ENCODE measurements at regions not wholly inside any gene's neighbourhood (a gene's known extent, or its start where the extent isn't known, plus 50 kb on each side); places are given as distances from the start of the nearest gene placed in this dataset.
"Not testable (repeated sequence)": the region's sequence is repeated elsewhere in the genome, so short reads cannot be mapped to it uniquely, and the experiment has no call there.

DNA sequence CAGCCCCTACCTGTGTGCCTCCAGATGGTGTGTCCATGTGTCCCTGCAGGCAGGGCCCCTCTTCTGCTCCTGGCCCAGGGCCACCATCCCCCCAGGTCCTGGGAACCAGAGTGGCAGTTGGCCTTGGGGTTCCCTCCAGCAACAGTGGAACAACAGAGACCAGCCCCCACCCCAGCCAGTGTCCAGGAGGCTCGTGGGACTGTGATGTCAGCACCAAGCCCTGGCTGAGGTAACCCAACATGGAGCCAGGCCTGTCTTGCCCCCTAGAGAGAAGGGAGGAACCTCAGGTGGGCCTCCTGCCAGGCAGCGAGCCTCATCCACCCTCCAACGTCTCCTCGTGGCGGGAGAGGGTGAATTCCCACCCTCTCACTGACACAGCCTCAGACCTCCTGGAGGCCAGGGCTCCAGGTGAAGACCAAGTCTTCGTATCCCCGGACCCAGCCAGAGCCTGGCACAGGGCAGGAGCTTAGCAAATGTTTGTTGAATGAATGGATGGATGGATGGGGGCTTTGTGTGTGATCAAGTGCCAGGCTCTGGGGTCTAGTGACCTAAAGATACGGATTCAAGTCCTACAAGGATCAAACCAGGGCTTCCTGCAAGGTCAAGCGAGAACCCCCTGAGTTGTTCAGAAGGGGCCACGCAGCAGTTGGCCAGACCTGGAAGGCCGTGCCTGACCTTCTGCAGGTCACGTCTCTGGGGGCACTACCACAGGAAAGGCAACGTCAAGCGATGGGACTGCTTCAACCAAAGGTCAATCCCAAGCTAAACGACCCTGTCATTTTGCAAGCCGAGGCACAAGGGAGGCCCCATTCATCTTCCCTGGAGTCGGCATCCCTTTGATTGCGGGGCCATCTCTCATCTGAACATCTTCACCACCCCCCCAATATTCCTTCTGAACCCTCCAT is 204.7 kb downstream of the TBC1D2B start:
- H4K5ac ChIP-seq (ENCODE audit: insufficient read length, low read depth, low read length); H3K4me3 ChIP-seq (ENCODE audit: extremely low read depth in 1 of 4, insufficient read depth in 2 of 4, low read depth in 3 of 4, low read length in 4 of 4); H3K9ac ChIP-seq (replicated peaks in 1 of 4; ENCODE audit: extremely low read depth in 1 of 4, low read depth in 3 of 4, low read length in 3 of 4); H3K4me1 ChIP-seq (replicated peaks in 1 of 4; ENCODE audit: control insufficient read depth in 3 of 4, insufficient read depth in 4 of 4, low read length in 3 of 4); H4K91ac ChIP-seq (replicated peaks; ENCODE audit: insufficient read length, low read length); H2BK120ac ChIP-seq (replicated peaks; ENCODE audit: low read depth, low read length); H2BK15ac ChIP-seq (ENCODE audit: low read length); H3K79me2 ChIP-seq (ENCODE audit: control insufficient read depth in 1 of 2, insufficient read depth in 2 of 2, low read length in 2 of 2); H2BK12ac ChIP-seq (ENCODE audit: low read depth, low read length); H3K14ac ChIP-seq (ENCODE audit: insufficient read length); H2BK5ac ChIP-seq (ENCODE audit: low read depth, low read length); H3K79me1 ChIP-seq (ENCODE audit: low read depth, low read length); H4K20me1 ChIP-seq (replicated peaks in 1 of 2; ENCODE audit: control insufficient read depth in 1 of 2, insufficient read depth in 2 of 2, low read length in 2 of 2); H3K36me3 ChIP-seq (ENCODE audit: control insufficient read depth in 2 of 4, insufficient read depth in 4 of 4, low read length in 3 of 4); H3K23ac ChIP-seq (ENCODE audit: insufficient read length); H2BK20ac ChIP-seq (ENCODE audit: low read length); H4K8ac ChIP-seq (ENCODE audit: extremely low read depth, insufficient read depth, low read length); H3K4me2 ChIP-seq (ENCODE audit: insufficient read depth in 1 of 2, low read depth in 2 of 2, low read length in 2 of 2); H3K27ac ChIP-seq (ENCODE audit: low read depth, low read length); DNase-seq (ENCODE audit: low read depth in 1 of 2, low spot score in 2 of 2); H3K23me2 ChIP-seq (ENCODE audit: low read depth, low read length); H3K27me3 ChIP-seq (replicated peaks in 1 of 4; ENCODE audit: control insufficient read depth in 3 of 4, extremely low read depth in 1 of 4, insufficient read depth in 3 of 4, low read length in 3 of 4); H2AFZ ChIP-seq (ENCODE audit: low read length); H3K9me3 ChIP-seq (ENCODE audit: insufficient read depth in 2 of 2, low read depth in 1 of 2, low read length in 1 of 2); FAIRE-seq; H3K18ac ChIP-seq (ENCODE audit: extremely low read depth, low read length); H3K4ac ChIP-seq (replicated peaks; ENCODE audit: insufficient read length, low read depth, low read length); H3K56ac ChIP-seq (replicated peaks; ENCODE audit: insufficient read length, low read depth, low read length); POLR2A ChIA-PET (ENCODE audit: partially characterized antibody): not testable (repeated sequence)
- 0 out of 2 replicates have a peak overlapping the region, but pooled peaks have one; percentile 39 for H2AK5ac ChIP-seq (ENCODE audit: low read depth, low read length)
- WGBS, 2 experiments (ENCODE audit: extremely low coverage in 1 of 2, insufficient coverage in 1 of 2, insufficient read length in 1 of 2, insufficient replicate concordance in 2 of 2, low coverage in 1 of 2, low lambda C conversion rate in 2 of 2, missing lambda C conversion rate in 1 of 2), result 91% methylated on average over 17 of the region's 18 CpGs; no CpG with 5 or more reads in 1 of the 2 experiments
- CTCF ChIA-PET (ENCODE audit: partially characterized antibody), result interaction anchor here (0.6 to 2.9 kb wide), 12 partner anchors 9 to 330 kb away, joined by 3 to 12 read pairs (median 4); no protein-coding TSS in a partner anchor

Data from H1 (cell line).